WERI-Rb-1 (cell line): ENCODE measurements at regions not wholly inside any gene's neighbourhood (a gene's known extent, or its start where the extent isn't known, plus 50 kb on each side); places are given as distances from the start of the nearest gene placed in this dataset.

Experiments used
- DNase-seq: peaks from one replicate; pipeline ENCODE4 v3.0.0-alpha.2; 2020
- H3K27ac ChIP-seq: fragments of 250-450 bp; sonication (Bioruptor Pico); 2 replicates; pipeline ENCODE4 v1.5.1; 2020; ENCODE audit warnings: mild to moderate bottlenecking, moderate library complexity
- H3K27me3 ChIP-seq: fragments of 250-450 bp; sonication (Bioruptor Pico); 2 replicates; pipeline ENCODE4 v1.5.1; 2021; ENCODE audit warnings: mild to moderate bottlenecking, low read depth, moderate library complexity; ENCODE audit not compliant: insufficient read depth, severe bottlenecking
- H3K36me3 ChIP-seq: fragments of 250-450 bp; sonication (Bioruptor Pico); 2 replicates; pipeline ENCODE4 v1.5.1; 2020; ENCODE audit warnings: mild to moderate bottlenecking, moderate library complexity
- H3K4me3 ChIP-seq: 2 replicates; pipeline ENCODE4 v1.5.1; 2011; ENCODE audit warnings: low read depth, mild to moderate bottlenecking, control low read depth, low read length
- H3K9me3 ChIP-seq: fragments of 250-450 bp; sonication (Bioruptor Pico); 2 replicates; pipeline ENCODE4 v1.5.1; 2021; ENCODE audit warnings: mild to moderate bottlenecking, moderate library complexity; ENCODE audit not compliant: severe bottlenecking
- TF ChIP-seq, protein P1 (sequence below): IDR thresholded peaks from 2 replicates; pipeline ENCODE4 v1.5.1; 2011; ENCODE audit warnings: low read depth, mild to moderate bottlenecking, control low read depth, inconsistent platforms, low read length

DNA sequence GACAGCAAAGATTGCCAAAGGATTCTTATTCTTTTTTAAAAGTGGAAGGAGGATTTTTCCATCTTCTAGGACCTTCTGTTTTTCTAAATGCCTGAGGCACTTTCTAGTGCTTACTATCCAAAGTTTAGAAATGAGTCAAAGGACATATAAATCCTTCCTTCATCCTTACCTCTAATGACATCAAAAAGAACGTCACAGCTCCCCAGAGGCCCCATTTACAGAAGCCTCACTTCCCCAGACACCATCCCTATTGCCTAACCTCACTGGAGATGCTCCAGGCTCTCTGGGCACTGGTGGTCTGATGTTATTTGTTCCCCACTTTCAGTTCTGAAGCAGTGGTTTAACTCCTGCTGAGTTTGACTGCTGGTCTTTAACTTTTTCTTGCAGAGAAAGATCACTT, 504.3 kb downstream of the AGTPBP1 start:
- TF ChIP-seq, protein P1, sequence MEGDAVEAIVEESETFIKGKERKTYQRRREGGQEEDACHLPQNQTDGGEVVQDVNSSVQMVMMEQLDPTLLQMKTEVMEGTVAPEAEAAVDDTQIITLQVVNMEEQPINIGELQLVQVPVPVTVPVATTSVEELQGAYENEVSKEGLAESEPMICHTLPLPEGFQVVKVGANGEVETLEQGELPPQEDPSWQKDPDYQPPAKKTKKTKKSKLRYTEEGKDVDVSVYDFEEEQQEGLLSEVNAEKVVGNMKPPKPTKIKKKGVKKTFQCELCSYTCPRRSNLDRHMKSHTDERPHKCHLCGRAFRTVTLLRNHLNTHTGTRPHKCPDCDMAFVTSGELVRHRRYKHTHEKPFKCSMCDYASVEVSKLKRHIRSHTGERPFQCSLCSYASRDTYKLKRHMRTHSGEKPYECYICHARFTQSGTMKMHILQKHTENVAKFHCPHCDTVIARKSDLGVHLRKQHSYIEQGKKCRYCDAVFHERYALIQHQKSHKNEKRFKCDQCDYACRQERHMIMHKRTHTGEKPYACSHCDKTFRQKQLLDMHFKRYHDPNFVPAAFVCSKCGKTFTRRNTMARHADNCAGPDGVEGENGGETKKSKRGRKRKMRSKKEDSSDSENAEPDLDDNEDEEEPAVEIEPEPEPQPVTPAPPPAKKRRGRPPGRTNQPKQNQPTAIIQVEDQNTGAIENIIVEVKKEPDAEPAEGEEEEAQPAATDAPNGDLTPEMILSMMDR, result no peak
- H3K27me3 ChIP-seq, result peaks cover 48% of the 10 kb centered on the region

DNA sequence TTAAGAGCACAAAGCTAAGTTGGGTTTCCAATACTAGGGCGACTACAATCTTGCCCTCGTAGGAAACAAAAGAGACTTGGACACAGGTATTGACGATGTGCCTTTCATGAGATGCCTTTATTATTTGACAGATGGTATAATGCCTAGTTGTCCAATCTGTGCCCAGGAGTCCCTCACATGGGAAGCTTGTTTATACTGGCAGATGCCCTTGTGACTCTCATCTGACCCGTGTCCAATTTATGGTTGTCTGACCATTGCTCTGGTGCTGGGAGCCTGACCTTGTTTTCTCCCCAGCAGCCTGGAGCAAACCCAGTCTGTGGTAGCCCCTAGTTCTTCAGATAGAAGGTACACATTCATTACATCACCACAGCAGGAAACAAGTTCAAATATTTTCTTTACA, 511.7 kb downstream of the AGTPBP1 start:
- Histone ChIP-seq H3K36me3 (no peaks in the 10 kb centered on the region), H3K27ac (no peak overlapping the region), H3K27me3 (peaks cover 73% of the 10 kb centered on the region), H3K4me3 (no peak overlapping the region), H3K9me3 (no peaks in the 10 kb centered on the region)
- DNase-seq, result no peak
- TF ChIP-seq, protein P1, result no peak

More for the DNA sequence above, 504.3 kb downstream of the AGTPBP1 start:
- Histone ChIP-seq H3K27ac (no peak overlapping the region), H3K4me3 (no peak overlapping the region), H3K9me3 (no peaks in the 10 kb centered on the region), H3K36me3 (no peaks in the 10 kb centered on the region)
- DNase-seq, result no peak

DNA sequence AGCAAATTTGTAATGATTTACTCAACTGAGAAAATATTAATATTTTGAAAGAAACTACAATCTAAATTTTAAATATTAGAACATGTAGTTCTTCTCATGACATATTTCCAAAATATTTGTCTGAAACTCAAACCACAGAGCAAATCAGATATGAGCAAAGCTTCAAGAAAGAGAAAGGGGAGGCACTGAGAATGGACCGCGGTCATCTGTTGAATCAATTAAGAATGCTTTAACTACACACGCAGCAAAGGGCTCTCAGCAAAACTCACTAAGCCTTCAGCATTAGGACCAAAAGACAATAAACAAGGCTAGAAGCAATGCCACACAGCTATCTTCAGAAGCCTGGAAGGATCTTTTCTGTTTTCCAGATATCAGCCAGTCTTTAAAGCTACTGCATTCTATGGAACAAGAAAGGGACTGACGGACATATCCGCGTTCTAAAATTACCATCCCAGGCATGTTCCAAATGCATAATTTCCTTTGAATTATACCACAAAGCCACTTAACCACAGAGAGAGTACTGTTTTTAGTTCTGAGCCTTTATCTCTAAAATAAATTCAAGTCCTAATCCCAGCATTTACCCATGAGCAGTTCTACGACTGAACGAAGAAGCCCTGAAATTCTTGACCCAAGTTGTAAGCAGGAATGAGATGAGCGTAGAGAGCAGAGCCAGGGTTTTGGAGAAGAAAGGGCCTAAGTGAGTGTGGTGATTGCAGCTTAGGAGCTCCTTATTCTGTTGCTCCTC, 513.5 kb downstream of the AGTPBP1 start:
- no peak overlapping the region for H3K27ac ChIP-seq
- H3K36me3 ChIP-seq, result no peaks in the 10 kb centered on the region
- no peak overlapping the region for H3K4me3 ChIP-seq
- no peak for DNase-seq
- TF ChIP-seq, protein P1, result no peak
- peaks cover 68% of the 10 kb centered on the region for H3K27me3 ChIP-seq
- H3K9me3 ChIP-seq, result no peaks in the 10 kb centered on the region

DNA sequence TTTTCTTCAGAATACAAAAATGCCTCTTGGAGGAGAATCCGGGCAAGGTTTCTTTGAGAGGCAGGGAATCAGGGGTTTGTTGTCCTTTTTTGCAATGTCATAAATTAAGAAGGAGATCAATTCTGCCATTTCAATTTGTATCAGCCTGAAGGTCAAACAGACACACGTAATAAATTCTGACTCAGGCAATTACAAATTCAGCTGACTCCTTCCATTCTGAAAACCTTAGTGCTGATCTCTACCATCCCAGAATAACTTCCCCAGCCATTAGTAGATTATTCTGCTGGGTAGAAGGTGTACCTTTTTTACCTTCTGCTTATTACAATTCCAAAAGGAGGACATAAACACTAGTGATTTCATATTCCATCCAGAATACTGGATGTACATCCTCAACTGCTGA, 516.6 kb downstream of the AGTPBP1 start:
- H3K27ac ChIP-seq, result no peak overlapping the region
- H3K9me3 ChIP-seq, result no peaks in the 10 kb centered on the region
- no peak for DNase-seq
- TF ChIP-seq, protein P1, result no peak
- H3K36me3 ChIP-seq, result no peaks in the 10 kb centered on the region
- H3K4me3 ChIP-seq, result no peak overlapping the region
- peaks cover 71% of the 10 kb centered on the region for H3K27me3 ChIP-seq

DNA sequence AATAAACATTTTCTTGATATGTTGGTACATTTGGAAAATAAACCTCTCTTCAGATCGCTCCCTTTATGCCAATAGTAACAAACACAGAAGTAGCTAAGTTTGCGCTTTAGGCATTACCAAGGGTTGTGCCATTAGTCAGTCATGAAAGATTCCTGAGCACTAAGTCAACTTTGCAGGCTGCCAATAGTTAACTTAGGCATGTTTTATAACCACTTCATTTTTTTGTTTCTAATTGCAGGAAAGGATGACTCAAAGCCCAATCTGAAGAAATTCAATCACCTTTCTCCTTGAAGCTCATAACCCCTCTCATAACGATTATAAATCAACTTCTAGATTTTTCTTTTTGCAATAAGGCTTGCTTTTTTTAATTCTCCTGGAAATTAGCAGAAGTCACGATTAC, 517.0 kb downstream of the AGTPBP1 start:
- Histone ChIP-seq H3K27me3 (peaks cover 69% of the 10 kb centered on the region), H3K4me3 (no peak overlapping the region), H3K36me3 (no peaks in the 10 kb centered on the region), H3K27ac (no peak overlapping the region), H3K9me3 (no peaks in the 10 kb centered on the region)
- DNase-seq, result no peak
- TF ChIP-seq, protein P1, result no peak

DNA sequence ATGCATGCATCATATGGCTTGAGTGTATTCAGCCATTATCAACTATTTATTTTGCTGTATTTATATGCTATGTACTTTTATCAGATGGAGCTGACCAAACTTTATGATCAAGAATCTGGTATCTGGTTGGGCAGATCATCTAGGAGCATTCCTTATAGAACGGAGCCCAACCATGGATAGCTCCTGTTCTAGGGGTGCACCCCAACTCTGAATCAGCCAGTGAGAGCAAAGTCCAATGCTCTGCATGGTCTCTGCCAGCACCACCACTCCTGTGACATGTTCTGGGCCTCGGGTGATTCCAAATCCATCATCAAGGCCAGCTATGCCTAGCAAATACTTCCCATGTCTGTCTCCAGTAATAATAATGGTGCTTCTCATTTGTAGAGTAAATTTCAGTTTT, 517.5 kb downstream of the AGTPBP1 start:
- H3K9me3 ChIP-seq, result no peaks in the 10 kb centered on the region
- no peak overlapping the region for H3K4me3 ChIP-seq
- DNase-seq, result no peak
- H3K36me3 ChIP-seq, result no peaks in the 10 kb centered on the region
- TF ChIP-seq, protein P1, result no peak
- no peak overlapping the region for H3K27ac ChIP-seq
- H3K27me3 ChIP-seq, result peaks cover 68% of the 10 kb centered on the region
